Hepatocyte (in vitro differentiated cells): ENCODE measurements at regions not wholly inside any gene's neighbourhood (a gene's known extent, or its start where the extent isn't known, plus 50 kb on each side); places are given as distances from the start of the nearest gene placed in this dataset.

ENCODE experiments used
- DNase-seq: peaks from one replicate; pipeline ENCODE4 v3.0.0-alpha.2; 2016; ENCODE audit warnings: low spot score
- H2AFZ ChIP-seq: fragments of 200-600 bp; sonication (generic); 2 replicates; pipeline ENCODE4 v1.6.0; 2016; ENCODE audit warnings: antibody characterized with exemption, mild to moderate bottlenecking
- H3K27ac ChIP-seq: fragments of 200-600 bp; sonication (generic); 2 replicates; pipeline ENCODE4 v1.5.1; 2016; ENCODE audit warnings: mild to moderate bottlenecking
- H3K27me3 ChIP-seq: fragments of 200-600 bp; sonication (generic); 2 replicates; pipeline ENCODE4 v1.6.1; 2016
- H3K36me3 ChIP-seq: fragments of 200-600 bp; sonication (generic); replicated peaks from 2 replicates; pipeline ENCODE4 v1.5.1; 2016; ENCODE audit warnings: low read depth; ENCODE audit not compliant: insufficient read depth
- H3K4me1 ChIP-seq: fragments of 200-600 bp; sonication (generic); 2 replicates; pipeline ENCODE4 v1.5.1; 2016; ENCODE audit warnings: mild to moderate bottlenecking, moderate library complexity; ENCODE audit not compliant: insufficient read depth
- H3K4me2 ChIP-seq: fragments of 200-600 bp; sonication (generic); 2 replicates; pipeline ENCODE4 v1.6.0; 2016
- H3K4me3 ChIP-seq: fragments of 200-600 bp; sonication (generic); 2 replicates; pipeline ENCODE4 v1.5.1; 2016; ENCODE audit warnings: mild to moderate bottlenecking
- H3K79me2 ChIP-seq: fragments of 200-600 bp; sonication (generic); 2 replicates; pipeline ENCODE4 v1.6.0; 2017; ENCODE audit warnings: mild to moderate bottlenecking
- H3K9me2 ChIP-seq: fragments of 200-600 bp; sonication (generic); replicated peaks from 2 replicates; pipeline ENCODE4 v1.6.0; 2017; ENCODE audit warnings: mild to moderate bottlenecking; ENCODE audit not compliant: insufficient read depth
- H3K9me3 ChIP-seq: fragments of 200-600 bp; sonication (generic); 2 replicates; pipeline ENCODE4 v1.5.1; 2016; ENCODE audit warnings: low read depth, mild to moderate bottlenecking
- H4K20me1 ChIP-seq: fragments of 200-600 bp; sonication (generic); 2 replicates; pipeline ENCODE4 v1.6.0; 2016; ENCODE audit warnings: mild to moderate bottlenecking; ENCODE audit not compliant: insufficient read depth, poor library complexity, severe bottlenecking
- CTCF ChIP-seq: fragments of 200-600 bp; sonication (generic); IDR thresholded peaks from 2 replicates; pipeline ENCODE4 v1.5.1; 2016; ENCODE audit warnings: antibody characterized with exemption, mild to moderate bottlenecking; ENCODE audit not compliant: poor library complexity
- EZH2 ChIP-seq: fragments of 200-600 bp; sonication (generic); IDR thresholded peaks from 2 replicates; pipeline ENCODE4 v1.6.1; 2016; ENCODE audit warnings: antibody characterized with exemption, mild to moderate bottlenecking, borderline replicate concordance
- EZH2phosphoT487 ChIP-seq: fragments of 200-600 bp; sonication (generic); IDR thresholded peaks from one replicate; pipeline ENCODE4 v1.6.1; 2018; ENCODE audit warnings: antibody characterized with exemption, mild to moderate bottlenecking, low read depth, moderate library complexity; ENCODE audit not compliant: unreplicated experiment, severe bottlenecking
- WGBS: methylation state at CpG from one replicate; pipeline ENCODE4 v1.1.6; 2016; ENCODE audit warnings: low lambda C conversion rate; ENCODE audit errors: missing lambda C conversion rate; 5-methylcytosine and 5-hydroxymethylcytosine counted together

GRCh38 chr4:156336511-156336910, 382.8 kb upstream of the CTSO start:
- H3K36me3 ChIP-seq, result no peaks in the 10 kb centered on the region
- no peaks in the 10 kb centered on the region for H3K9me3 ChIP-seq
- 100% methylated on average over 1 of the region's 1 CpG for WGBS
- no peaks in the 10 kb centered on the region for H3K4me1 ChIP-seq
- TF ChIP-seq EZH2phosphoT487 (no peak), CTCF (no peak), EZH2 (no peak)
- no peaks in the 10 kb centered on the region for H4K20me1 ChIP-seq
- DNase-seq, result no peak
- H2AFZ ChIP-seq, result no peak overlapping the region
- no peaks in the 10 kb centered on the region for H3K27me3 ChIP-seq
- H3K4me3 ChIP-seq, result no peak overlapping the region
- no peaks in the 10 kb centered on the region for H3K9me2 ChIP-seq
- H3K4me2 ChIP-seq, result no peak overlapping the region
- no peak overlapping the region for H3K27ac ChIP-seq
- no peaks in the 10 kb centered on the region for H3K79me2 ChIP-seq

GRCh38 chr4:156335721-156336120, 382.1 kb upstream of the CTSO start:
- DNase-seq, result no peak
- Histone ChIP-seq H4K20me1 (no peaks in the 10 kb centered on the region), H3K4me3 (no peak overlapping the region), H3K36me3 (no peaks in the 10 kb centered on the region), H3K4me2 (no peak overlapping the region), H3K4me1 (no peaks in the 10 kb centered on the region), H2AFZ (no peak overlapping the region), H3K27me3 (no peaks in the 10 kb centered on the region), H3K9me3 (no peaks in the 10 kb centered on the region), H3K27ac (no peak overlapping the region), H3K9me2 (no peaks in the 10 kb centered on the region), H3K79me2 (no peaks in the 10 kb centered on the region)
- TF ChIP-seq CTCF (no peak), EZH2phosphoT487 (no peak), EZH2 (no peak)
- 100% methylated on average over 1 of the region's 1 CpG for WGBS

GRCh38 chr4:156330436-156331031, 376.9 kb upstream of the CTSO start:
- Histone ChIP-seq H3K27ac (peak overlapping the region; percentile 25), H3K79me2 (no peaks in the 10 kb centered on the region), H3K4me3 (no peak overlapping the region), H3K9me3 (no peaks in the 10 kb centered on the region), H3K9me2 (no peaks in the 10 kb centered on the region), H3K4me1 (peaks cover 8% of the 10 kb centered on the region), H2AFZ (no peak overlapping the region), H3K36me3 (no peaks in the 10 kb centered on the region), H4K20me1 (no peaks in the 10 kb centered on the region), H3K4me2 (no peak overlapping the region), H3K27me3 (no peaks in the 10 kb centered on the region)
- TF ChIP-seq CTCF, result no peak
- no peak for TF ChIP-seq EZH2
- TF ChIP-seq EZH2phosphoT487, result no peak
- DNase-seq, result no peak
- WGBS, result 76% methylated on average over 7 of the region's 7 CpGs

- Histone ChIP-seq H2AFZ (peak overlapping the region; percentile 24), H3K9me3 (no peaks in the 10 kb centered on the region), H4K20me1 (no peaks in the 10 kb centered on the region), H3K36me3 (no peaks in the 10 kb centered on the region), H3K4me3 (no peak overlapping the region), H3K4me2 (no peak overlapping the region), H3K9me2 (no peaks in the 10 kb centered on the region), H3K4me1 (peaks cover 8% of the 10 kb centered on the region), H3K79me2 (no peaks in the 10 kb centered on the region), H3K27ac (peak overlapping the region; percentile 25), H3K27me3 (no peaks in the 10 kb centered on the region)
- TF ChIP-seq CTCF, result no peak
- no peak for TF ChIP-seq EZH2phosphoT487
- TF ChIP-seq EZH2, result no peak
- DNase-seq, result no peak
- WGBS, result 33% methylated on average over 1 of the region's 1 CpG
These were observed 376.1 kb upstream of the CTSO start for GRCh38 chr4:156329779-156330178.
